DMS53 treated with DMSO at 0.1 percent for 48 hours (cell line): ENCODE measurements at regions not wholly inside any gene's neighbourhood (a gene's known extent, or its start where the extent isn't known, plus 50 kb on each side); places are given as distances from the start of the nearest gene placed in this dataset.

ENCODE experiments used
- DNase-seq: peaks from one replicate; lab custom pipeline; 2025; ENCODE audit not compliant: unreplicated experiment; lab: John Stamatoyannopoulos, UW

- DNase-seq, result no peak
Observed at GRCh38 chr14:96931751-96932150, 134.6 kb downstream of the VRK1 start.

DNA sequence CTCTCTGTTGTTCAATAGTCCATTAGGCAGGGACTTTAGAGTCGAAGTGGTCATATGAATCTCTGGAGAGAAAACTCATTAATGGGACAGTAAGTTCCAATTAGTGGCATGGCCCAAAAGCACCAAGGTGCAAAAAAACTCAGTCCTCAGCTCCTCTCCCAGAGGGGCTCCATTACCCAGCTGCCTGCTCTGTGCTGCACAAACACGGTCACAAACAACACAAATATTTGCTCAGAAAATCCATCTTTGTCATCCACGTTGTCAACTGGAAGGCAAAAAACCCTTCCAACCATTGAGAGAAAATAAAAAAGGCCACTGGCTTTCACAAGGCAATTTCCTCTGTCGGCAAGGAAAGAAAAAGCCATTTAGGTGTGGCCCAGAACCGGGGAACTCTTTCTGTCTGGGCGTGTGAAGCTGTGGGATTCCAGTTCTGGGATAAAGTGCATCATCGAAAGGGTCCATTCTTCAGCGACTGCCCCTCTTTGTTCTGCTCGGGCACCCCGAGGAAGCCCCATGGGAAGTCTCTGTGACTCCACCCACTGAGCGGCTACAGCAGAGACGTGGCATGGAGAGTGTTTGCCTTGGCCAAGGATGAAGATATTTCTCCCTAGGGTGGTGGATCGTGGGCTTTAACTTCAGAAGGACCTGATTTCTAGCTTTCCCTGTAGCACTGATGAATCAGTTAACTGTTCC lies 137.6 kb downstream of the VRK1 start:
- DNase-seq, result no peak

DNA sequence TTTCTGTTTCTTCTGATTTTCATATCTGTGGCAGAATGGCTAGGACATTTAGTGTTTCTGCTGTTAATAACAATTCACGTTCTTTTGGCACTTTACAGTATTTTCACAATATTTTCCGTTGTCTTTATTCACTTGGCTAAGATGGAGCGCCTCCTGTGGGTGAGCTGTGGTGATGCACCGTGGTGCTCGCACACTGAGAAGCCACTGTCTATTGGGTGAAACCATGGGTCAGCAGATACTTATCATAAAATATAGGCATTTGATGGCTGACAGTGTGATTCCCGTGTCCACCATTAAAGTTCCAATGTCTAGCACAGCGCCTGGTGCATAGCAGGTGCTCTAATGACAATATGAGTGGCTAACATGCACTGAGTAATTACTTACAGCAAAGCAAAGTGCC lies 141.8 kb downstream of the VRK1 start:
- DNase-seq, result no peak

- no peak for DNase-seq
Observed at GRCh38 chr14:96940009-96940408, 142.8 kb downstream of the VRK1 start.

DNA sequence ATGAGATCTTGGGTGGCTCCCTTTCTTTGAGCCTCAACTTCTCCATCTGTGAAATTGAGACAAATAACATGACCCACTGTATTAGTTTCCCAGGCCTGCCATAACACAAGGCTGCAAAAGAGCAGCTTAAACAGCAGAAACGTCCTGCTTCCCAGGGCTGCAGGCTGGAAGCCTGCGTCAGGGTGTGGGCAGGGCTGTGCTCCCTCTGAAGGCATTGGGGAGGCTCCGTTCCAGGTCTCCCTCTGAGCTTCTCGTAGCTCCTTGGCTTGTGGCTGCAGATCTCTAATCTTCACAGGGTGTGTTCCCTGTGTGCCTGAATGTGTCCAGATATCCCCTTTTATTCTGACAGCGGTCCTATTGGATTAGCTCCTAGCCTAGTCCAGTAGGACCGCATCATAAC lies 147.1 kb downstream of the VRK1 start:
- DNase-seq, result no peak

GRCh38 chr14:96945721-96946120 lies 148.5 kb downstream of the VRK1 start:
- no peak for DNase-seq

GRCh38 chr14:96949594-96949993 lies 152.4 kb downstream of the VRK1 start:
- no peak for DNase-seq

GRCh38 chr14:96951511-96951910 lies 154.3 kb downstream of the VRK1 start:
- no peak for DNase-seq

DNA sequence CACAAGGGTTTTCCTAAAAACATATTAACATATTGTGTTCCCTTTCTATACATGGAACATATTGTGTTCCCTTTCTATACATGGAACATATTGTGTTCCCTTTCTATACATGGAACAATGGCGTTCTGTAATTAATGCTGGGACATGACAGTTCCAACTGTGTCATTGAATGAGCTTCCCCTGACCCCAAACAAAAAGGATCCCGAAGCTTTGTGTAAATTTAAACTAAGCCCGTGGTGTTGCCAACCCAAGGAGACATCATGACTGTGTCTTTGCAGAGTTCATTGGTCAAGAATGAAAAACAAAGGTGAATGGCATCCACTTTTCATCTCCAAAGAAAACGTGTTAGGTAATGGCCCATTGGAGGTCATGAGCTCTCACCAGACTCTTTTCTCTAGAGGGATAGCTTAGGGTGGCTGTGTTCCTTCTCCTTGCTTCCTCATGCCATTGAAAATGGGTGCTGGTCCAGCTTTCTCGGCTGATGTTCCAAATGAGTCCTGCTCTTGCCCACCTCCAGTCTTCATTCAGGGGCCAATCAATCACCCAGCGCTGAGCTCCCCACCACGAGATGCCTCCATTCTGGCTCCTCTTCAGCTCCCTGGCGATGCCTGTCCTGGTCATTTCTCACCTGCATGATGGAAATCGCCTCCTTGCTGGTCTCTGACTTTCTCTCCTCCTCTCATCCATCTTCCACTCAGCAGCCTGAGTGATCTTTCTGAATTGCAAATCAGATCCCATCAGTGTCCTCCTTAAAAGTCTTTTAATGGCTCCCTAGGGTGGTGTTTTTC lies 156.1 kb downstream of the VRK1 start:
- no peak for DNase-seq

DNA sequence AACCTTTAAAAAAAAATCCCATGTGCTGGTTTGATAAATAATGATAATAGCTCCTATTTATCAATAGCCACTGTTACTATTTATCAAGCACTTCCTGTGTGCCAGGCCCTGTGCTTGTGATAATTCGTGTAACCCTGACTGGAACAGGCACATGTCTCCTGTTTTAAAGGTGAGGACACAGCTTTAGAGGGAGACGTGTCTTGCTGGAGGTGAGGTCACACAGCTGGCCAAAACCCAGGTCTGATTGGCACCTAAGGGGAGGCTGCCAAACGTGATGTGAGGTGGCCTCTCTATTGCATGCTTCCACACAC lies 156.6 kb downstream of the VRK1 start:
- no peak for DNase-seq

DNA sequence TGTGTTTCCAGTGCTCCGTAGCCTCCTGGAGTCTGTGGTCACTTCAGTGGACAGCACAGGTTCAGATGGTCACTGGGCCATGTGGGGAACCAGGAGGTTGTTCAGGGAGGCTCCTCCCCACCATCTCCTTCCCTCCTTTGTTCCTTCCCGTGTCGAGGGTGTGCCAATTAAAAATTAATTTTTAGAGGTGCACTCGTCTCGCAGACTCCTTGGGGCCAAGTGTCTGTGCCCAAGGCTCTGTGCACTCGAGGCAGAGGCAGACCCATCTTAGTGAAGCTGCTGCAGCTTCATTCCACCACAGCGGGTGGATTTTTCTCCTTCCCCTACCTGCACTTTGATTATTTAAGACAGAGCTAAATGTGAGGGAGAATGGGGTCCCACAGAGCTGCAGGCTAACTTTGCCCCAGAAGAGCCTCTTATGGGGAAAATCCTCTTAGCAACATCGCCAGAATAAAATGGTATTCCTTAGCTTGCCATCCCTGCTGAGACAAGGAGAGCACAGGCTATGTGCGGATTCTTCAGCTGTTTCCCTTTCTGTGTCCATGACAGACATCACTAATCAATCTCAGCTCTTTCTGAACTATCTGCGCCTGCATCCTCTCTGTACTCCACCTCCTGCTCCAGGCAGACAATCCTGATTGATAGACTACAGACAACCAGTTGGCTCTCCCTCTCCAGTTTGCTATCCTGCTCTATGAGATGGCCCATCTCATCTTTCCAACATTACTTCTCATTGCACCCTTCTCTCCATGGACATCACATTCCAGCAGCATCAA lies 159.5 kb downstream of the VRK1 start:
- DNase-seq, result no peak

DNA sequence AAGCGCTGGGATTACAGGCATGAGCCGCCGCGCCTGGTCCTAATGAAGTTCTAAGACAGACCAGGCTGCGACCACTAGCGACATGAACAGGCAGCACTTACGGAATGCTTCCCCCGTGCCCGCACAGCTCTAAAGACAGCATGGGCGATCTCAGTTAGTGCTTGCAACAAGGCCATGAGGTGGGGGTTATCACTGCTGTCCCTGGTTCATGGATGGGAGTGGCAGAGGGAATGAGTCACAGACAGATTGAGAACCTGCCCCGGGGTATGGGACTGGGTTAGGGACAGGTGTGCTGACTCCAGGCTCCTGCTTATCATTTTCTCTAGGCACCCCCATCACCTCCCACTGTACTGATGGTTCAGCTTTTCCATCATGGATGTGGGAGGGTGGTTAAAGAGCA lies 160.9 kb downstream of the VRK1 start:
- DNase-seq, result no peak

GRCh38 chr14:96959992-96960391 lies 162.8 kb downstream of the VRK1 start:
- no peak for DNase-seq

DNA sequence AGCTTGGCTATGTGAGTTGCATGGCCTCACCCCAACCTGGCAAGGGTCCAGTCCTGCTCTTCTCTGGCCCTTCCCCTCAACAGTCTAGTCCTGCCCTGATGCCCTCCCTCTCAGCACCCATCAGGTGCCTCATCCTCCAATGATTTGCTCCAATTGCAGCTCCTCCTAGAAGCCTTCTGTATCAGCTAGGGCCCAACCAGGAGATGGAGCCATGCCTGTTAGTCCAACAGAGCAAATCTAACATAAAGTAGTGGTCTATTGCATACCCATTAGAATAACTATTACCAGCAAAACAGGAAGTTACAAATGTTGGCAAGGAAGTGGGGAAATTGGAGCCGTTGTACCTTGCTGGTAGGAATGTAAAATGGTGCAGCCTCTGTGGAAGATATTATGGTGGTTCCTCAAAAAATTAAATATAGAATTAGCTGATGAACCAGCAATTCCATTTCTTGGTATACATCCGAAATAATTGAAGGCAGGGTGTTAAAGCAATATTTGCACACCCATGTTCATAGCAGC lies 163.5 kb downstream of the VRK1 start:
- DNase-seq, result no peak

DNA sequence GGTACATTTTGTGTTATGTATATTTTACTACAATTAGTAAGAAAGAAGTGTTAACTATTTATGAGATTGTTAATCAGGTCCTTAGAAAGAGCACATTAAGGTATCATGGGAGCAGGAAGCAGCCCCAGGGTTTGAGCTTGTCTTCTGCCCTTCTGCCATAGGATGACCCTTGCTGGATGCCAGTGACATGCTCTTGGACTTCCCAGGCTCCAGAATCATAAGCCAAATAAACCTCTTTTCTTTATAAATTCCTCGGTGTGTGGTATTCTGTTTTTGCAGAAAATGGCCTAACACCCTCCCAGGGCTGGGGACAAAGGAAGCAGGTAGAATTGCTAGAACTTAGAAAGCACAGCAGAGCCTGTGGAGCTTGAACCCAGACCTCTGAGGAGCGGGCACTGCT lies 164.7 kb downstream of the VRK1 start:
- no peak for DNase-seq

DNA sequence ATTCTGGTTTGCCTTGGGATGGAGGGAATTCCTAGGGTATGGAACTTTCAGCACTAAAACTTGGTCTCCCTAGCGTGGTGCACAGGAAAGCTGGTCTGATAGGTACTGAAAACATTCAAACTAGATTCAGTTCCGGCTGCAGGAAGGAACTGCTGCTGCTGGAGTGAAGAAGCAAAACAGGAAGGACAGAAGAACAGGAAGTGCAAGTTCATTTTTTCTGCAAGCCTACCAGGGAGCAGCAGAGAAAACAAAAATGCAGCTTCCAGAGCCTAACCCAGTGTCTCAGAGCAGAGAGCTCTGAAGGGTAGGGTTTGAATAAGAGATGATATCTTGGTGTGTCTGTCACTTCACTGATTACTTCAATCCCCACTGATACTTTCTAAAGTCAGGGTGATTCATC lies 165.2 kb downstream of the VRK1 start:
- DNase-seq, result no peak

DNA sequence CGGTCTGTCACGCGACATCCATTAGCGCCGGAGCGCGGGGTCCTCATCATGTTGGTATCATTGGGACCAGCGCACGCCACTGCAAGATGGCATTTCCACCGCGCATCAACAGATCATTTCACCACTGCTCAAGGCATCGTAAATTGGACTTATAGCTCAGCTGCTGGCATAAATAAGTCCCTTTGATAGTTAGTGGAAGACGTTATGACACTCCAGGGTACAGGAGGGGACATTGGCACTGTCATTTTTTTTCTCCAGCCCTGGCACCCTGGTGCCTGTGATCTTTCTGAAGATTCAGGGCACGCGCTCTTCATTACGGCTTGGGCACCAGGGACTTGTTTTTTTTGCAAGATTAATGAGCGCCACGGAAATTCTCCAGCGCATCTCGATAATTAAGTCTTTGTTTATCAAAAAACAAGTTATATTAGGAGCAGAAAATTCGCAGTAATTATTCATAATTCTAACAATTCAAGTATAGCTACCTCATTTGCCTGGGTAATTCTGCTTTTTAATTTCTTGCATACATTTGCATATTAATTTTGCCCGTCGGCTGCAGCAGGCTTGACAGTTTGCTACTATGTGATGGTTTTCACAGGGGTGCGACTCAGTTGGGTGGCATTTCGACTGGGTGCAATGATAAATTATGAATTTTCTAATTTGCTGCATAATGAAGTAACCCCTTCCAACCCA lies 167.7 kb downstream of the VRK1 start:
- no peak for DNase-seq

- DNase-seq, result no peak
Observed at GRCh38 chr14:96965885-96966595, 168.9 kb downstream of the VRK1 start.

GRCh38 chr14:96975116-96975515 lies 177.9 kb downstream of the VRK1 start:
- no peak for DNase-seq

DNA sequence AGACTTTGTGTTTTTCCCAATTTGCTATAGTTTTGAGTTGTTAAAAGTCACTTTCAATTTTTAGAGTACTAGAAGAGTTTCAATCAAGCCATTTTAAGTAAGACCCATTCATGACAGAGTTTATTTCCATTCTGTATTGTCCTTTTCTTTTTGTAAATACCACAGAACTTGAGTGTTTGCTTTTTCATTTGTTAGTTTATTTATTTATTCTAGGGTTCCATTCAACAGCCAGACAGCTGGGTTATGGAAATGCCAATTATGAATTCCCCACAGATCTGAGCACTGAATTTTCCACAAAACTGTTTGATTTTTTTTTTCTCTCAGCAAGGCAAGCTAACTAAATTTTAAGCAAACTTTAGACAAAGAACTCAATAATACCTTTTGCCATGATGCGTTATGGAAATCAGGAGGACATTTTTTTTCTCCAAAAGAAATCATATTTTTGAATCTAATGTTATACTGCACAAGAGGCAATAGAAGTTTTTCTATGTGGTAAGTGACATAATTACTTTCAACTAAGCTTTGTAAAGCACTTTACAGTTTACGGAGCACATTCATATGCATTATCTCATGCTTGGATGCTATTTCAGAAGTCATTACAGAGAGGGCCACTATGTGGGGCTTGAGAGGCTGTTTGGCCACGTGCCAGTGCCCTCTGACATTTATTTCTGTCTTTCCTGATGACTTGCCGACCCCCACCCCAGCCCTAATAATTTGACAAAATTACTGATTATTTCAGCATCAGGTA lies 181.5 kb downstream of the VRK1 start:
- DNase-seq, result peak; percentile 52
